CD14-positive monocyte (primary cell): ENCODE measurements at regions not wholly inside any gene's neighbourhood (a gene's known extent, or its start where the extent isn't known, plus 50 kb on each side); places are given as distances from the start of the nearest gene placed in this dataset.

Source experiments
- DNase-seq, 3 donors: peaks; one replicate each; pipeline ENCODE4 v3.0.0-alpha.2; 2011 to 2022
- H2AFZ ChIP-seq: 2 replicates; pipeline ENCODE4 v1.6.0; 2012; ENCODE audit warnings: mild to moderate bottlenecking, low read depth, low read length, inconsistent platforms; ENCODE audit not compliant: insufficient read depth, poor library complexity, severe bottlenecking
- H3K27ac ChIP-seq, 2 donors: 1 replicate in 1 of 2; 2 replicates in 1 of 2; pipeline ENCODE4 v1.5.1; 2012 to 2013; ENCODE audit warnings: low read length in 2 of 2, control low read depth in 1 of 2, inconsistent platforms in 1 of 2, low read depth in 1 of 2, mild to moderate bottlenecking in 1 of 2
- H3K27me3 ChIP-seq, 2 donors: one replicate each; pipeline versions ENCODE4 v1.6.0 to v1.6.1; 2011 to 2013; ENCODE audit warnings: low read length in 2 of 2; ENCODE audit not compliant: control insufficient read depth in 2 of 2, insufficient read depth in 2 of 2
- H3K36me3 ChIP-seq, 2 donors: replicated peaks in 1 of 2; 1 replicate in 1 of 2; 2 replicates in 1 of 2; pipeline versions ENCODE4 v1.5.1 to v1.6.1; 2012 to 2013; ENCODE audit warnings: low read length in 2 of 2, control low read depth in 1 of 2, inconsistent platforms in 1 of 2, mild to moderate bottlenecking in 1 of 2; ENCODE audit not compliant: insufficient read depth in 2 of 2, control insufficient read depth in 1 of 2
- H3K4me1 ChIP-seq, 2 donors: 1 replicate in 1 of 2; 2 replicates in 1 of 2; pipeline versions ENCODE4 v1.5.1 to v1.6.1; 2012 to 2013; ENCODE audit warnings: low read length in 2 of 2, control low read depth in 1 of 2, inconsistent platforms in 1 of 2, mild to moderate bottlenecking in 1 of 2, moderate library complexity in 1 of 2; ENCODE audit not compliant: insufficient read depth in 2 of 2, control insufficient read depth in 1 of 2
- H3K4me2 ChIP-seq: replicated peaks from 2 replicates; pipeline ENCODE3; 2012; ENCODE audit warnings: low read length, moderate library complexity, mild to moderate bottlenecking; ENCODE audit not compliant: poor library complexity, severe bottlenecking; ENCODE audit errors: extremely low read depth
- H3K4me3 ChIP-seq, 3 experiments: fragments of 200-600 bp in 1 of 3; sonication (generic) in 1 of 3; replicated peaks in 1 of 3; 1 replicate in 2 of 3; 2 replicates in 1 of 3; pipeline ENCODE4 v1.5.1; 2011 to 2013; ENCODE audit warnings: low read length in 3 of 3, mild to moderate bottlenecking in 3 of 3, control low read depth in 2 of 3, low read depth in 2 of 3, inconsistent platforms in 1 of 3, moderate library complexity in 1 of 3
- H3K79me2 ChIP-seq: 2 replicates; pipeline ENCODE4 v1.6.0; 2012; ENCODE audit warnings: mild to moderate bottlenecking, control low read depth, inconsistent platforms, low read length, moderate library complexity; ENCODE audit not compliant: insufficient read depth
- H3K9ac ChIP-seq: 2 replicates; pipeline ENCODE4 v1.6.0; 2017; ENCODE audit warnings: low read length, mild to moderate bottlenecking; ENCODE audit not compliant: insufficient read depth, poor library complexity, severe bottlenecking
- H3K9me3 ChIP-seq, 2 donors: replicated peaks in 1 of 2; 1 replicate in 1 of 2; 2 replicates in 1 of 2; pipeline versions ENCODE4 v1.5.1 to v1.6.1; 2012 to 2013; ENCODE audit warnings: low read length in 2 of 2, control low read depth in 1 of 2; ENCODE audit not compliant: control insufficient read depth in 1 of 2, insufficient read depth in 1 of 2
- H4K20me1 ChIP-seq: 2 replicates; pipeline ENCODE4 v1.6.0; 2012; ENCODE audit warnings: mild to moderate bottlenecking, low read length, control low read depth, moderate library complexity; ENCODE audit not compliant: insufficient read depth
- H3K27ac Mint-ChIP-seq, 7 donors: one replicate each; pipeline ENCODE4 v1.8.0; 2020; ENCODE audit warnings: mild to moderate bottlenecking in 7 of 7, mixed read lengths in 7 of 7, moderate library complexity in 6 of 7, inconsistent platforms in 2 of 7
- H3K27me3 Mint-ChIP-seq, 3 donors: one replicate each; pipeline ENCODE4 v1.8.0; 2021 to 2022; ENCODE audit warnings: low read depth in 3 of 3, mild to moderate bottlenecking in 3 of 3, mixed read lengths in 3 of 3, moderate library complexity in 3 of 3, inconsistent platforms in 1 of 3
- H3K36me3 Mint-ChIP-seq, 2 donors: one replicate each; pipeline ENCODE4 v1.8.0; 2020; ENCODE audit warnings: mixed read lengths in 2 of 2, inconsistent platforms in 1 of 2, mild to moderate bottlenecking in 1 of 2
- H3K4me1 Mint-ChIP-seq: one replicate; pipeline ENCODE4 v1.8.0; 2020; ENCODE audit warnings: mild to moderate bottlenecking, mixed read lengths
- H3K4me3 Mint-ChIP-seq, 2 donors: one replicate each; pipeline ENCODE4 v1.8.0; 2020; ENCODE audit warnings: mild to moderate bottlenecking in 2 of 2, mixed read lengths in 2 of 2, moderate library complexity in 1 of 2
- H3K9me3 Mint-ChIP-seq, 7 donors: one replicate each; pipeline ENCODE4 v1.8.0; 2020 to 2022; ENCODE audit warnings: mixed read lengths in 7 of 7, mild to moderate bottlenecking in 6 of 7, moderate library complexity in 6 of 7, inconsistent platforms in 2 of 7
- WGBS: methylation state at CpG from one replicate; pipeline ENCODE4 v1.1.5; 2013; ENCODE audit warnings: missing lambda C conversion rate; ENCODE audit not compliant: insufficient coverage; 5-methylcytosine and 5-hydroxymethylcytosine counted together
- intact Hi-C, 2 donors: fragments of 100-400 bp; cut with micrococcal nuclease; formaldehyde crosslinking; loops; one replicate each; pipeline versions ENCODE4 v1.15.0 to v1.15.1; 2023
- TF ChIP-seq, protein P1 (sequence below): fragments of 200-600 bp; IDR thresholded peaks from one replicate; pipeline ENCODE4 v1.8.0; 2022; ENCODE audit warnings: antibody characterized with exemption, mild to moderate bottlenecking

DNA sequence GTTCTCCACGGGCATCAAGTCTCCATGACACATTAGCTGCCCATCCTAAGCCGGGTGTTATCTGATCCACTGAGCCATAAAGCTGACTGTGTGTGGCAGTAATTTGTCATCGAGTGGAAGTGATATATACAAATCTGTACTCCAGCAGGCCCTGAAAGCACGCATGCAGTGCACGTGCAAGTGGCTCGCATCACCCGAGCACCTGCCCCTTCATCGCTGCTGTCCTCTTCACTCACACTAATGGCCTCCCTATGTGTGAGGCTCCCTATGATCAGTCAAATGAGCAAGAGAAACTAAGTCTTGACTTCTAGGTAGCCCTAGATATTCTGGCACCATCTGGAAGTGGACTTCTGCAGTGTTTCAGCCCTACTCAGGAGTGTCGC is 248.6 kb downstream of the MATN1 start:
- no peaks in the 10 kb centered on the region for H3K36me3 Mint-ChIP-seq
- H3K9ac ChIP-seq, result no peak overlapping the region
- H3K4me1 Mint-ChIP-seq, result no peaks in the 10 kb centered on the region
- intact Hi-C loops, result no loop called here
- H3K4me3 ChIP-seq, result no peak overlapping the region
- H3K9me3 Mint-ChIP-seq, result peaks cover 0 to 4% (median 2%) of the 10 kb centered on the region in 7 donors
- DNase-seq, result no peak
- H3K4me1 ChIP-seq, result no peaks in the 10 kb centered on the region
- H3K27me3 Mint-ChIP-seq, result peaks cover 0 to 18% (median 2%) of the 10 kb centered on the region in 3 donors
- peaks cover 0 to 3% of the 10 kb centered on the region in 2 donors for H3K9me3 ChIP-seq
- H4K20me1 ChIP-seq, result no peaks in the 10 kb centered on the region
- no peaks in the 10 kb centered on the region for H3K27me3 ChIP-seq
- H3K4me3 Mint-ChIP-seq, result no peak overlapping the region
- H3K36me3 ChIP-seq, result no peaks in the 10 kb centered on the region
- no peaks in the 10 kb centered on the region for H3K79me2 ChIP-seq
- no peak overlapping the region for H2AFZ ChIP-seq
- no peak overlapping the region for H3K27ac Mint-ChIP-seq
- WGBS, result 90% methylated on average over 6 of the region's 9 CpGs
- no peak overlapping the region for H3K27ac ChIP-seq
- H3K4me2 ChIP-seq, result no peak overlapping the region
- TF ChIP-seq, protein P1, sequence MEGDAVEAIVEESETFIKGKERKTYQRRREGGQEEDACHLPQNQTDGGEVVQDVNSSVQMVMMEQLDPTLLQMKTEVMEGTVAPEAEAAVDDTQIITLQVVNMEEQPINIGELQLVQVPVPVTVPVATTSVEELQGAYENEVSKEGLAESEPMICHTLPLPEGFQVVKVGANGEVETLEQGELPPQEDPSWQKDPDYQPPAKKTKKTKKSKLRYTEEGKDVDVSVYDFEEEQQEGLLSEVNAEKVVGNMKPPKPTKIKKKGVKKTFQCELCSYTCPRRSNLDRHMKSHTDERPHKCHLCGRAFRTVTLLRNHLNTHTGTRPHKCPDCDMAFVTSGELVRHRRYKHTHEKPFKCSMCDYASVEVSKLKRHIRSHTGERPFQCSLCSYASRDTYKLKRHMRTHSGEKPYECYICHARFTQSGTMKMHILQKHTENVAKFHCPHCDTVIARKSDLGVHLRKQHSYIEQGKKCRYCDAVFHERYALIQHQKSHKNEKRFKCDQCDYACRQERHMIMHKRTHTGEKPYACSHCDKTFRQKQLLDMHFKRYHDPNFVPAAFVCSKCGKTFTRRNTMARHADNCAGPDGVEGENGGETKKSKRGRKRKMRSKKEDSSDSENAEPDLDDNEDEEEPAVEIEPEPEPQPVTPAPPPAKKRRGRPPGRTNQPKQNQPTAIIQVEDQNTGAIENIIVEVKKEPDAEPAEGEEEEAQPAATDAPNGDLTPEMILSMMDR, result no peak

DNA sequence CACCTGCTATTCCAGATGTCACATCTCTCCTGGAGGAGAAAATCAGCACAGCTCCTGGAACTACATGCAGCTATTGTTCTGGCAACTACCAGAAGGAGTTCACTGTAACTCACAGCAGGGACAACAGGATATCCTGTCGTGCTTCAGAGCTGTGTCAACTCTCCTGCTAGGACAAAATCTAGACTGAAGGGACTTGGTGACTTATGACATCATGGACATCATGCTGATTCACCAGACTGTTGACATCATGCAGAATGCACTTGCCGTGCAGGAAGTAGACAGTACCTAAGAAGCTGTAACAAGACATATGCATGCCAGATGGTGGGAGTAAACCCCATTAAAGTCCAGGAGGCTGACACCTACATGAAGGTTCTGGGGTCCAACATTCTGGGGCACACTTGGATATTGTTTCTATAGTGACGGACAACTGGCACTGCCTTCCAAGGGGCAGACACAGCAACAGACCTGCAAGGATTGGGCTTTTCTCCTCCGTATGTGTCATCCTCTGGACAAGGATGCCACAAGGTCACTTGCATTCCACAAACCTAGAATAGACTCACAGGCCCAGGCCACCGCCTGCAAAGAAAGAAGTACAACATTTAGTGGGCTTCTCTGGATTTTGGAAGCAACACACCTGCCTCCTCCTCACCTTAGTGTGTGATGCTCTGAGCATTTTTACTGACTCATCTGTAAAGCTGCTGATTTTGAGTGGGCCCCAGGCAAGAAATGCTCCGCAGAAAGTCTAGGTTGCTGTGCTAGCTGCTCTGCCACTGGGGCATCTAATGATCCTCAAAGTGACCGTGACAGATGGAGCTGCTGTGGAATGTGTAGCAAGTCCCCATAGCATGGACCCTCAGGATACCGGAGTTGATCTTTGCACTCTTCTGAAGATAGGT is 249.2 kb downstream of the MATN1 start:
- no peak for DNase-seq
- no peak overlapping the region for H3K27ac Mint-ChIP-seq

More for the DNA sequence above, 249.2 kb downstream of the MATN1 start:
- H3K4me3 Mint-ChIP-seq, result no peak overlapping the region
- no peak overlapping the region for H3K9ac ChIP-seq
- no peaks in the 10 kb centered on the region for H3K36me3 ChIP-seq
- TF ChIP-seq, protein P1, result no peak
- H3K36me3 Mint-ChIP-seq, result no peaks in the 10 kb centered on the region
- H3K9me3 ChIP-seq, result no peaks in the 10 kb centered on the region
- H3K27me3 Mint-ChIP-seq, result peaks cover 0 to 18% (median 4%) of the 10 kb centered on the region in 3 donors
- H3K27ac ChIP-seq, result no peak overlapping the region
- no peak overlapping the region for H3K4me3 ChIP-seq
- intact Hi-C loops, result no loop called here
- H3K79me2 ChIP-seq, result no peaks in the 10 kb centered on the region
- 78% methylated on average over 6 of the region's 8 CpGs for WGBS
- no peaks in the 10 kb centered on the region for H3K4me1 ChIP-seq
- H3K4me2 ChIP-seq, result no peak overlapping the region
- no peak overlapping the region for H2AFZ ChIP-seq
- H3K27me3 ChIP-seq, result no peaks in the 10 kb centered on the region
- no peaks in the 10 kb centered on the region for H4K20me1 ChIP-seq
- no peaks in the 10 kb centered on the region for H3K4me1 Mint-ChIP-seq
- peaks cover 0 to 1% (median 0%) of the 10 kb centered on the region in 7 donors for H3K9me3 Mint-ChIP-seq
